ENCODE measurements at regions not wholly inside any gene's neighbourhood (a gene's known extent, or its start where the extent isn't known, plus 50 kb on each side); places are given as distances from the start of the nearest gene placed in this dataset.

DNA sequence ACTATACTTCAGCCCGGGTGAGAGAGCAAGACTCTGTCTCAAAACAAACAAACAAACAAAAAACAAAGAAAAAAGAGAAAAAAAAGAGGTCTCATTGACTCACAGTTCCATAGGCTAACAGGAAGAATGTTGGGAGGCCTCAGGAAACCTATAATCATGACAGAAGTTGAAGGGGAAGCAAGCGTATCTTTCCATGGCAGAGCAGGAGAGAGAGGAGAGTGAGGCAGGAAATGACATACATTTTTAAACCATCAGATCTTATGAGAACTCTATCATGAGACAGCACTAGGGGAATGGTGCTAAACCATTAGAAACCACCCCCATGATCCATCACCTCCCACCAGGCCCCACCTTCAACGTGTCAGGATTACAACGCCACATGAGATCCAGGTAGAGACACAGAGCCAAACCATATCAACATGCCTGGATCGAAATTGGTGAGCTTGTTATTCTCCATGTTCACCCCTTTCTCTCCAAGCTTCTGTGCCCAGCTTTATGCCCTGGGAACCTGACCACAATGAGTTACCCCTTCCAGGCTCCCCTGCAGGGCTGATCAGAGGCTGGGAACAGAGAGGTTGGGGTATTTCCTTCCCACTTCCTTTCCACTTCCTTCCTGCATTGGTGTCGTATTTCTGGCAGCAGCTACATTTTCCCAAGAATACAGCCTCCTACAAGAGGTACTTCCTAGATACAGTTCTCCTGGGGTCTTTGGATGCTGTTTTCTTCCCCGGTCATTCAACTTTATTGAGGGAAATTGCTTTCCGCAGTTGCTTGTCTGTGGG is 219.3 kb upstream of the FLRT2 start:
- TF ChIP-seq, protein P1, sequence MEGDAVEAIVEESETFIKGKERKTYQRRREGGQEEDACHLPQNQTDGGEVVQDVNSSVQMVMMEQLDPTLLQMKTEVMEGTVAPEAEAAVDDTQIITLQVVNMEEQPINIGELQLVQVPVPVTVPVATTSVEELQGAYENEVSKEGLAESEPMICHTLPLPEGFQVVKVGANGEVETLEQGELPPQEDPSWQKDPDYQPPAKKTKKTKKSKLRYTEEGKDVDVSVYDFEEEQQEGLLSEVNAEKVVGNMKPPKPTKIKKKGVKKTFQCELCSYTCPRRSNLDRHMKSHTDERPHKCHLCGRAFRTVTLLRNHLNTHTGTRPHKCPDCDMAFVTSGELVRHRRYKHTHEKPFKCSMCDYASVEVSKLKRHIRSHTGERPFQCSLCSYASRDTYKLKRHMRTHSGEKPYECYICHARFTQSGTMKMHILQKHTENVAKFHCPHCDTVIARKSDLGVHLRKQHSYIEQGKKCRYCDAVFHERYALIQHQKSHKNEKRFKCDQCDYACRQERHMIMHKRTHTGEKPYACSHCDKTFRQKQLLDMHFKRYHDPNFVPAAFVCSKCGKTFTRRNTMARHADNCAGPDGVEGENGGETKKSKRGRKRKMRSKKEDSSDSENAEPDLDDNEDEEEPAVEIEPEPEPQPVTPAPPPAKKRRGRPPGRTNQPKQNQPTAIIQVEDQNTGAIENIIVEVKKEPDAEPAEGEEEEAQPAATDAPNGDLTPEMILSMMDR (IDR thresholded peaks at IDR 0.05; ENCODE audit: insufficient read depth, low read depth, low read length, missing control alignments) = no peak
- H3K4me3 ChIP-seq (ENCODE audit: low read depth, low read length) = no peak overlapping the region
- DNase-seq (ENCODE audit: low read depth) = no peak

- no peak overlapping the region for H3K4me3 ChIP-seq (ENCODE audit: low read depth, low read length)
- no peak for DNase-seq (ENCODE audit: low read depth)
- TF ChIP-seq, protein P1 (IDR thresholded peaks at IDR 0.05; ENCODE audit: insufficient read depth, low read depth, low read length, missing control alignments) = no peak
These were observed 216.3 kb upstream of the FLRT2 start for GRCh38 chr14:85313560-85314207.

GRCh38 chr14:85315290-85315689 is 214.7 kb upstream of the FLRT2 start:
- TF ChIP-seq, protein P1 (IDR thresholded peaks at IDR 0.05; ENCODE audit: insufficient read depth, low read depth, low read length, missing control alignments) = no peak
- DNase-seq (ENCODE audit: low read depth) = no peak
- no peak overlapping the region for H3K4me3 ChIP-seq (ENCODE audit: low read depth, low read length)

- no peak for DNase-seq (ENCODE audit: low read depth)
- no peak overlapping the region for H3K4me3 ChIP-seq (ENCODE audit: low read depth, low read length)
- TF ChIP-seq, protein P1 (IDR thresholded peaks at IDR 0.05; ENCODE audit: insufficient read depth, low read depth, low read length, missing control alignments) = no peak
These were observed 214.1 kb upstream of the FLRT2 start for GRCh38 chr14:85315733-85316290.

DNA sequence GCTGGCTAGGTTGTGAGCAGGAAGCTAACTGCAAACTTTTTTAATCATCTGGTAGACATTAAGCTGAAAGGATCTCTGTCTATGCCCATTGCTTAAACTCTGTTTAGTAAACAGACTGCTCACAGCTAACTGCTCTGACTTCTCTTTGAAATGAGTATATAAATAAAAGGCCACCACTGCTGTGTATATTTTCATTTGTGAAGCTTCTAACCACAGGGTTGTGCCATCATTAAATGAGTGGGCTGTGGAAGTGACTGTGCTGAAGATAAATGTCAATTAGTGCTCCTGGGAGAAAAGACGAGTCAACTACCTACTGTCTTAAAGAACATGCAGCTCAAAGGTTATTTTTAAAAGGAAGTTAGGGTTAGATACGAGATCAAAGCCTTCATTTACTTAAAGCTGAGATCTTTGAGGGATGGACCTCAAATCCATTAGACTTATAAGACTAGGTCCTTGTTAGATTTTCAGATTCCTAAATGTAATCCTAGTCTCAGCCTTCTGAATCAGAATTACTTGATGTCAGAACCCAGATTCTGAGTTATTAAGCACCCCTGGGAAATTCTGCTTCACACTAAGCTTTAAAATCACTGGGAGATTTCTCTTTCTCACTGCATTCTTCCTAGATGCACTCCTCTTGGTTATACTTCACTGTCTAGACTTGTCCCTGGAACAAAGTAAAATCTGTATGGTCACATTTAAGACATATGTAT is 213.1 kb upstream of the FLRT2 start:
- TF ChIP-seq, protein P1 (IDR thresholded peaks at IDR 0.05; ENCODE audit: insufficient read depth, low read depth, low read length, missing control alignments) = no peak
- H3K4me3 ChIP-seq (ENCODE audit: low read depth, low read length) = no peak overlapping the region
- DNase-seq (ENCODE audit: low read depth) = no peak

DNA sequence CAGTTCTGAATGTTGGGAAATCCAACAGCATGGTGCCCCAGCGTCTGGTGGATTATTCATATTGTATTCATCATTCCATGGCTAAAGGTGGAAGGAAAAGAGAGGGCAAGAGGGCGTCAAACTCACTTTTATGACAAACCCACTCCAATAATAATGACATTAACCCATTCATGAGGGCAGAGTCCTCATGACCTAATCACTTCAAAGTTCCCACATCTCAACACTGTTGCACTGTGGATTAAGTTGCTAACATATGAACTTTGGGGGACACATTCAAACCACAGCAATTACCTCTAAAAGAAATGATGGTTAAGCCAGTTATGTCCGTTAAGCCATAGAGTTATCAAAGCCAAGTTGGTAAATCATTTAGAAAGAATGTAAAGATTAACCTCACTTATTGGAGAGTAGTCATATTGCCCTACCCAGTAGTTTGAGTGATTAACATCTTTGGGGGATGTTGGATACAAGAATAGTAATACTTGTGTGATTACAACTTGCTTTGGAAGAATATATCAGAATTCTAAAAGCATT is 212.4 kb upstream of the FLRT2 start:
- TF ChIP-seq, protein P1 (IDR thresholded peaks at IDR 0.05; ENCODE audit: insufficient read depth, low read depth, low read length, missing control alignments) = no peak
- no peak for DNase-seq (ENCODE audit: low read depth)
- H3K4me3 ChIP-seq (ENCODE audit: low read depth, low read length) = no peak overlapping the region

Data from GM12865 (cell line).